ENCODE measurements at regions not wholly inside any gene's neighbourhood (a gene's known extent, or its start where the extent isn't known, plus 50 kb on each side); places are given as distances from the start of the nearest gene placed in this dataset.

GRCh38 chr17:81345228-81346089 lies 49.8 kb upstream of the BAHCC1 start:
- H3K27ac ChIP-seq, result peak overlapping the region; percentile 92 to 94
- DNase-seq (ENCODE audit: low read depth in 1 of 2, low spot score in 1 of 2) (peak; percentile 91), FAIRE-seq (no peak)

More at GRCh38 chr17:81345228-81346089, 49.8 kb upstream of the BAHCC1 start:
- H3K9me3 ChIP-seq, result no peaks in the 10 kb centered on the region
- H3K4me2 ChIP-seq, result peak overlapping the region; percentile 97
- WGBS (ENCODE audit: missing lambda C conversion rate), result 2% methylated on average over 32 of the region's 95 CpGs
- POLR2A ChIA-PET, result interaction anchor here (0.8 to 1.7 kb wide), 3 partner anchors 14 to 19 kb away, joined by 3 to 17 read pairs (median 7); no protein-coding TSS in a partner anchor
- H3K4me3 ChIP-seq, result peak overlapping the region; percentile 72
- TF ChIP-seq JUN (IDR thresholded peaks at IDR 0.05), result peak; percentile 87 to 92
- TF ChIP-seq CBX8 (IDR thresholded peaks at IDR 0.05), result no peak
- TF ChIP-seq POLR2A (IDR thresholded peaks at IDR 0.05; ENCODE audit: low read length), result peak; percentile 73
- no peak for TF ChIP-seq ZNF302 (CRISPR knock-in tag; IDR thresholded peaks at IDR 0.05)
- no peak for TF ChIP-seq TP53 (CRISPR knock-in tag; IDR thresholded peaks at IDR 0.05)
- peak in 1 of 2 experiments; percentile 37; a peak in 4 of 5 replicates for TF ChIP-seq RAD21 (conservative IDR thresholded peaks at IDR 0.05 in 1 of 2, IDR thresholded peaks at IDR 0.05 in 1 of 2)
- peak; percentile 5; the same call in 1 of the 3 replicates for TF ChIP-seq SMC3 (IDR thresholded peaks at IDR 0.05)
- peak; percentile 61; the same call in 1 of the 3 replicates for TF ChIP-seq BCL3 (IDR thresholded peaks at IDR 0.05)
- TF ChIP-seq PHF8 (IDR thresholded peaks at IDR 0.05; ENCODE audit: borderline replicate concordance, low read depth), result peak; percentile 57; the same call in 1 of the 2 replicates
- TF ChIP-seq, protein P1, sequence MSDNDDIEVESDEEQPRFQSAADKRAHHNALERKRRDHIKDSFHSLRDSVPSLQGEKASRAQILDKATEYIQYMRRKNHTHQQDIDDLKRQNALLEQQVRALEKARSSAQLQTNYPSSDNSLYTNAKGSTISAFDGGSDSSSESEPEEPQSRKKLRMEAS (IDR thresholded peaks at IDR 0.05), result peak; percentile 59; the same call in 1 of the 2 replicates
- peak; percentile 16; the same call in 2 of the 3 replicates for TF ChIP-seq CTCF (IDR thresholded peaks at IDR 0.05)
- TF ChIP-seq, protein P2, sequence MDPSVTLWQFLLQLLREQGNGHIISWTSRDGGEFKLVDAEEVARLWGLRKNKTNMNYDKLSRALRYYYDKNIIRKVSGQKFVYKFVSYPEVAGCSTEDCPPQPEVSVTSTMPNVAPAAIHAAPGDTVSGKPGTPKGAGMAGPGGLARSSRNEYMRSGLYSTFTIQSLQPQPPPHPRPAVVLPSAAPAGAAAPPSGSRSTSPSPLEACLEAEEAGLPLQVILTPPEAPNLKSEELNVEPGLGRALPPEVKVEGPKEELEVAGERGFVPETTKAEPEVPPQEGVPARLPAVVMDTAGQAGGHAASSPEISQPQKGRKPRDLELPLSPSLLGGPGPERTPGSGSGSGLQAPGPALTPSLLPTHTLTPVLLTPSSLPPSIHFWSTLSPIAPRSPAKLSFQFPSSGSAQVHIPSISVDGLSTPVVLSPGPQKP (IDR thresholded peaks at IDR 0.05; ENCODE audit: low read depth, low read length), result no peak
- TF ChIP-seq E2F6 (IDR thresholded peaks at IDR 0.05; ENCODE audit: borderline replicate concordance, low read depth), result peak; percentile 91
- TF ChIP-seq EP300 (IDR thresholded peaks at IDR 0.05), result peak in 1 of 2 experiments; percentile 3; a peak in 1 of 5 replicates
- peak; percentile 80 to 82 for ATAC-seq
- CTCF ChIA-PET, result interaction anchor here (0.7 to 1.1 kb wide), 2 partner anchors 54 to 95 kb away, joined by 3 to 8 read pairs; no protein-coding TSS in a partner anchor
- H3K4me1 ChIP-seq, result peaks cover 35% of the 10 kb centered on the region
